ENCODE measurements at regions not wholly inside any gene's neighbourhood (a gene's known extent, or its start where the extent isn't known, plus 50 kb on each side); places are given as distances from the start of the nearest gene placed in this dataset. TPM values are rescaled to one million over a fixed set of nuclear protein-coding genes. Genes with fewer than 3 reads are reported as not detected.
"Not testable (repeated sequence)": the region's sequence is repeated elsewhere in the genome, so short reads cannot be mapped to it uniquely, and the experiment has no call there.

DNA sequence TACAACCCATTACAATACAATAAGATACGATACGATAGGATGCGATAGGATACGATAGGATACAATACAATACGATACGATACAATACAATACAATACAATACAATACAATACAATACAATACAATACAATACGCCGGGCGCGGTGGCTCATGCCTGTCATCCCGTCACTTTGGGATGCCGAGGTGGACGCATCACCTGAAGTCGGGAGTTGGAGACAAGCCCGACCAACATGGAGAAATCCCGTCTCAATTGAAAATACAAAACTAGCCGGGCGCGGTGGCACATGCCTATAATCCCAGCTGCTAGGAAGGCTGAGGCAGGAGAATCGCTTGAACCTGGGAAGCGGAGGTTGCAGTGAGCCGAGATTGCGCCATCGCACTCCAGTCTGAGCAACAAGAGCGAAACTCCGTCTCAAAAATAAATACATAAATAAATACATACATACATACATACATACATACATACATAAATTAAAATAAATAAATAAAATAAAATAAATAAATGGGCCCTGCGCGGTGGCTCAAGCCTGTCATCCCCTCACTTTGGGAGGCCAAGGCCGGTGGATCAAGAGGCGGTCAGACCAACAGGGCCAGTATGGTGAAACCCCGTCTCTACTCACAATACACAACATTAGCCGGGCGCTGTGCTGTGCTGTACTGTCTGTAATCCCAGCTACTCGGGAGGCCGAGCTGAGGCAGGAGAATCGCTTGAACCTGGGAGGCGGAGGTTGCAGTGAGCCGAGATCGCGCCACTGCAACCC is 2275.6 kb upstream of the TPTE start:
- H3K9me3 ChIP-seq = not testable (repeated sequence)
- WGBS, 2 donors = no CpG with 5 or more reads among the region's 40 CpGs

DNA sequence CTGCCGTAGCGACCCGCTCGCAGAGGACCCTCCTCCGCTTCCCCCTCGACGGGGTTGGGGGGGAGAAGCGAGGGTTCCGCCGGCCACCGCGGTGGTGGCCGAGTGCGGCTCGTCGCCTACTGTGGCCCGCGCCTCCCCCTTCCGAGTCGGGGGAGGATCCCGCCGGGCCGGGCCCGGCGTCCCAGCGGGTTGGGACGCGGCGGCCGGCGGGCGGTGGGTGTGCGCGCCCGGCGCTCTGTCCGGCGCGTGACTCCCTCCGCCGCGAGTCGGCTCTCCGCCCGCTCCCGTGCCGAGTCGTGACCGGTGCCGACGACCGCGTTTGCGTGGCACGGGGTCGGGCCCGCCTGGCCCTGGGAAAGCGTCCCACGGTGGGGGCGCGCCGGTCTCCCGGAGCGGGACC is 2269.7 kb upstream of the TPTE start:
- DNase-seq; H3K27me3 ChIP-seq; H3K36me3 ChIP-seq; H3K27ac ChIP-seq; H3K4me1 ChIP-seq; H3K4me3 ChIP-seq (replicated peaks in 1 of 3); H3K9me3 ChIP-seq; intact Hi-C loops (cut with DNase I): not testable (repeated sequence)
- WGBS, 2 donors = no CpG with 5 or more reads among the region's 64 CpGs

More for the DNA sequence above, 2275.6 kb upstream of the TPTE start:
- H3K27me3 ChIP-seq; H3K4me1 ChIP-seq; intact Hi-C loops (cut with DNase I); H3K4me3 ChIP-seq (replicated peaks in 1 of 3); DNase-seq; H3K27ac ChIP-seq; H3K36me3 ChIP-seq: not testable (repeated sequence)

DNA sequence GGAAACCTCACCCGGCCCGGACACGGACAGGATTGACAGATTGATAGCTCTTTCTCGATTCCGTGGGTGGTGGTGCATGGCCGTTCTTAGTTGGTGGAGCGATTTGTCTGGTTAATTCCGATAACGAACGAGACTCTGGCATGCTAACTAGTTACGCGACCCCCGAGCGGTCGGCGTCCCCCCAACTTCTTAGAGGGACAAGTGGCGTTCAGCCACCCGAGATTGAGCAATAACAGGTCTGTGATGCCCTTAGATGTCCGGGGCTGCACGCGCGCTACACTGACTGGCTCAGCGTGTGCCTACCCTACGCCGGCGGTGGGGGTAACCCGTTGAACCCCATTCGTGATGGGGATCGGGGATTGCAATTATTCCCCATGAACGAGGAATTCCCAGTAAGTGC is 2266.3 kb upstream of the TPTE start:
- peak in 1 of 2 donors; percentile 0 for DNase-seq
- H3K4me3 ChIP-seq (replicated peaks in 1 of 3); H3K27ac ChIP-seq; H3K4me1 ChIP-seq; H3K36me3 ChIP-seq; H3K9me3 ChIP-seq; intact Hi-C loops (cut with DNase I); H3K27me3 ChIP-seq: not testable (repeated sequence)
- WGBS, 2 donors = no CpG with 5 or more reads among the region's 30 CpGs

DNA sequence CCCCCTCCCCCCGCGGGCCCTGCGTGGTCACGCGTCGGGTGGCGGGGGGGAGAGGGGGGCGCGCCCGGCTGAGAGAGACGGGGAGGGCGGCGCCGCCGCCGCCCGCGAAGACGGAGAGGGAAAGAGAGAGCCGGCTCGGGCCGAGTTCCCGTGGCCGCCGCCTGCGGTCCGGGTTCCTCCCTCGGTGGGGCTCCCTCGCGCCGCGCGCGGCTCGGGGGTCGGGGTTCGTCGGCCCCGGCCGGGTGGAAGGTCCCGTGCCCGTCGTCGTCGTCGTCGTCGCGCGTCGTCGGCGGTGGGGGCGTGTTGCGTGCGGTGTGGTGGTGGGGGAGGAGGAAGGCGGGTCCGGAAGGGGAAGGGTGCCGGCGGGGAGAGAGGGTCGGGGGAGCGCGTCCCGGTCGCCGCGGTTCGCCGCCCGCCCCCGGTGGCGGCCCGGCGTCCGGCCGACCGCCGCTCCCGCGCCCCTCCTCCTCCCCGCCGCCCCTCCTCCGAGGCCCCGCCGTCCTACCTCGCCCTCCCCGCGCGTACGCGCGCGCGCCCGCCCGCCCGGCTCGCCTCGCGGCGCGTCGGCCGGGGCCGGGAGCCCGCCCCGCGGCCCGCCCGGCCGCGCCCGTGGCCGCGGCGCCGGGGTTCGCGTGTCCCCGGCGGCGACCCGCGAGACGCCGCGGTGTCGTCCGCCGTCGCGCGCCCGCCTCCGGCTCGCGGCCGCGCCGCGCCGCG is 2264.1 kb upstream of the TPTE start:
- H3K27me3 ChIP-seq; H3K36me3 ChIP-seq; H3K9me3 ChIP-seq; H3K4me3 ChIP-seq (replicated peaks in 1 of 3); intact Hi-C loops (cut with DNase I); H3K4me1 ChIP-seq; H3K27ac ChIP-seq: not testable (repeated sequence)
- DNase-seq = peak in 1 of 2 donors; percentile 2
- WGBS, 2 donors = no CpG with 5 or more reads among the region's 143 CpGs

DNA sequence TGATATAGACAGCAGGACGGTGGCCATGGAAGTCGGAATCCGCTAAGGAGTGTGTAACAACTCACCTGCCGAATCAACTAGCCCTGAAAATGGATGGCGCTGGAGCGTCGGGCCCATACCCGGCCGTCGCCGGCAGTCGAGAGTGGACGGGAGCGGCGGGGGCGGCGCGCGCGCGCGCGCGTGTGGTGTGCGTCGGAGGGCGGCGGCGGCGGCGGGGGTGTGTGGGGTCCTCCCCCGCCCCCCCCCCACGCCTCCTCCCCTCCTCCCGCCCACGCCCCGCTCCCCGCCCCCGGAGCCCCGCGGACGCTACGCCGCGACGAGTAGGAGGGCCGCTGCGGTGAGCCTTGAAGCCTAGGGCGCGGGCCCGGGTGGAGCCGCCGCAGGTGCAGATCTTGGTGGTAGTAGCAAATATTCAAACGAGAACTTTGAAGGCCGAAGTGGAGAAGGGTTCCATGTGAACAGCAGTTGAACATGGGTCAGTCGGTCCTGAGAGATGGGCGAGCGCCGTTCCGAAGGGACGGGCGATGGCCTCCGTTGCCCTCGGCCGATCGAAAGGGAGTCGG is 2261.2 kb upstream of the TPTE start:
- no CpG with 5 or more reads among the region's 66 CpGs for WGBS, 2 donors

More for the DNA sequence above, 2261.2 kb upstream of the TPTE start:
- H3K9me3 ChIP-seq; H3K27me3 ChIP-seq; H3K27ac ChIP-seq; H3K36me3 ChIP-seq; DNase-seq; intact Hi-C loops (cut with DNase I); H3K4me1 ChIP-seq; H3K4me3 ChIP-seq (replicated peaks in 1 of 3): not testable (repeated sequence)

Small RNA genes lying in the stretch of these regions (microRNA-seq; reads per million reads assigned to microRNA genes)
- gene MIR3648-1 (not detected), gene MIR3687-1 (not detected), gene MIR6724-1 (not detected), gene MIR6724-2 (not detected)

Small RNA genes lying in the stretch of these regions (small RNA-seq; reads per million reads assigned to genes)
- gene MIR3648-1 = not detected
- not detected for gene MIR3687-1
- not detected for gene MIR6724-1
- gene MIR6724-2 = not detected
- not detected for gene RF01518
- not detected for gene RNA5-8SN2

Data from thyroid gland (tissue), 4 donors.